H1 (cell line): ENCODE measurements at regions not wholly inside any gene's neighbourhood (a gene's known extent, or its start where the extent isn't known, plus 50 kb on each side); places are given as distances from the start of the nearest gene placed in this dataset.

ENCODE experiments used
- CTCF ChIA-PET: fragments of 300-600 bp; sonication (Branson Sonifier 250); formaldehyde crosslinking; loops from one replicate; lab custom pipeline; 2021; ENCODE audit not compliant: partially characterized antibody; lab: Charles Lee
- POLR2A ChIA-PET: fragments of 300-600 bp; sonication (Branson Sonifier 250); formaldehyde crosslinking; loops from one replicate; lab custom pipeline; 2021; ENCODE audit warnings: inconsistent platforms; ENCODE audit not compliant: partially characterized antibody; lab: Charles Lee
- DNase-seq, 2 experiments: peaks; one replicate each; pipeline versions ENCODE4 v3.0.0 to v3.0.0-alpha.2; 2010 to 2022; ENCODE audit warnings: low spot score in 2 of 2, low read depth in 1 of 2, mixed read lengths in 1 of 2
- FAIRE-seq: peaks from 2 replicates; lab custom pipeline; 2011; peaks lifted over from hg19 to GRCh38; lab: Jason Lieb, UNC
- H2AFZ ChIP-seq: 2 replicates; pipeline ENCODE4 v1.8.1; 2012; ENCODE audit warnings: low read length, inconsistent platforms
- H2AK5ac ChIP-seq: 2 replicates; pipeline ENCODE4 v1.6.1; 2013; ENCODE audit warnings: low read depth, low read length
- H2BK120ac ChIP-seq: replicated peaks from 2 replicates; pipeline ENCODE3; 2013; ENCODE audit warnings: low read depth, low read length, inconsistent platforms
- H2BK12ac ChIP-seq: 2 replicates; pipeline ENCODE4 v1.6.1; 2013; ENCODE audit warnings: low read depth, low read length
- H2BK15ac ChIP-seq: 2 replicates; pipeline ENCODE4 v1.6.1; 2013; ENCODE audit warnings: low read length
- H2BK20ac ChIP-seq: 2 replicates; pipeline ENCODE4 v1.6.1; 2013; ENCODE audit warnings: low read length
- H2BK5ac ChIP-seq: 2 replicates; pipeline ENCODE4 v1.6.1; 2013; ENCODE audit warnings: low read depth, low read length
- H3K14ac ChIP-seq: 2 replicates; pipeline ENCODE4 v1.6.1; 2013; ENCODE audit warnings: inconsistent platforms; ENCODE audit not compliant: insufficient read length
- H3K18ac ChIP-seq: 2 replicates; pipeline ENCODE4 v1.6.1; 2013; ENCODE audit warnings: low read length; ENCODE audit errors: extremely low read depth
- H3K23ac ChIP-seq: 2 replicates; pipeline ENCODE4 v1.6.1; 2013; ENCODE audit warnings: inconsistent platforms; ENCODE audit not compliant: insufficient read length
- H3K23me2 ChIP-seq: 2 replicates; pipeline ENCODE4 v1.6.1; 2013; ENCODE audit warnings: low read depth, low read length
- H3K27ac ChIP-seq: 2 replicates; pipeline ENCODE4 v1.6.1; 2011; ENCODE audit warnings: low read depth, low read length, inconsistent platforms
- H3K27me3 ChIP-seq, 4 experiments: replicated peaks in 1 of 4; 1 replicate in 1 of 4; 2 replicates in 3 of 4; pipeline versions ENCODE4 v1.6.1 to v1.8.1; 2011 to 2013; ENCODE audit warnings: low read length in 3 of 4, mild to moderate bottlenecking in 3 of 4, inconsistent platforms in 2 of 4, mixed read lengths in 2 of 4, moderate library complexity in 1 of 4; ENCODE audit not compliant: control insufficient read depth in 3 of 4, insufficient read depth in 3 of 4; ENCODE audit errors: extremely low read depth in 1 of 4
- H3K36me3 ChIP-seq, 4 experiments: 2 replicates each; pipeline versions ENCODE4 v1.6.1 to v1.8.1; 2011 to 2013; ENCODE audit warnings: mild to moderate bottlenecking in 4 of 4, low read length in 3 of 4, moderate library complexity in 2 of 4, control low read depth in 1 of 4, inconsistent platforms in 1 of 4; ENCODE audit not compliant: insufficient read depth in 4 of 4, control insufficient read depth in 2 of 4
- H3K4ac ChIP-seq: replicated peaks from 2 replicates; pipeline ENCODE3; 2013; ENCODE audit warnings: low read length, low read depth, mixed read lengths, inconsistent platforms; ENCODE audit not compliant: insufficient read length
- H3K4me1 ChIP-seq, 4 experiments: replicated peaks in 1 of 4; 1 replicate in 1 of 4; 2 replicates in 3 of 4; pipeline versions ENCODE4 v1.6.1 to v1.8.1; 2011 to 2013; ENCODE audit warnings: low read length in 3 of 4, inconsistent platforms in 2 of 4, mixed read lengths in 1 of 4; ENCODE audit not compliant: insufficient read depth in 4 of 4, control insufficient read depth in 3 of 4
- H3K4me2 ChIP-seq, 2 experiments: 2 replicates each; pipeline versions ENCODE4 v1.6.1 to v1.8.1; 2011 to 2013; ENCODE audit warnings: low read depth in 2 of 2, low read length in 2 of 2, control low read depth in 1 of 2, inconsistent platforms in 1 of 2, mild to moderate bottlenecking in 1 of 2; ENCODE audit not compliant: insufficient read depth in 1 of 2
- H3K4me3 ChIP-seq, 4 experiments: fragments of 200-600, 300-600 bp in 1 of 4; sonication (generic), shearing (Covaris generic), sonication (Bioruptor Twin) in 1 of 4; 2 replicates each; pipeline versions ENCODE4 v1.5.1 to v1.8.1; 2011 to 2016; ENCODE audit warnings: low read length in 4 of 4, low read depth in 3 of 4, control low read depth in 2 of 4, inconsistent platforms in 2 of 4, mild to moderate bottlenecking in 2 of 4, mixed read lengths in 1 of 4, moderate library complexity in 1 of 4; ENCODE audit not compliant: insufficient read depth in 2 of 4; ENCODE audit errors: extremely low read depth in 1 of 4
- H3K56ac ChIP-seq: replicated peaks from 2 replicates; pipeline ENCODE3; 2013; ENCODE audit warnings: low read depth, mild to moderate bottlenecking, mixed read lengths, low read length, inconsistent platforms; ENCODE audit not compliant: insufficient read length
- H3K79me1 ChIP-seq: 2 replicates; pipeline ENCODE4 v1.6.1; 2013; ENCODE audit warnings: low read depth, low read length, control low read depth
- H3K79me2 ChIP-seq, 2 experiments: 2 replicates each; pipeline versions ENCODE4 v1.6.1 to v1.8.1; 2012 to 2013; ENCODE audit warnings: low read length in 2 of 2, mild to moderate bottlenecking in 2 of 2, inconsistent platforms in 1 of 2; ENCODE audit not compliant: insufficient read depth in 2 of 2, control insufficient read depth in 1 of 2
- H3K9ac ChIP-seq, 4 experiments: replicated peaks in 1 of 4; 1 replicate in 1 of 4; 2 replicates in 3 of 4; pipeline versions ENCODE4 v1.6.1 to v1.8.1; 2011 to 2013; ENCODE audit warnings: low read depth in 3 of 4, low read length in 3 of 4, control low read depth in 2 of 4, mild to moderate bottlenecking in 2 of 4, moderate library complexity in 2 of 4, inconsistent platforms in 1 of 4; ENCODE audit errors: extremely low read depth in 1 of 4
- H3K9me3 ChIP-seq, 2 experiments: 2 replicates each; pipeline versions ENCODE4 v1.6.1 to v1.8.1; 2012 to 2013; ENCODE audit warnings: mild to moderate bottlenecking in 2 of 2, moderate library complexity in 2 of 2, control low read depth in 1 of 2, inconsistent platforms in 1 of 2, low read depth in 1 of 2, low read length in 1 of 2, mixed read lengths in 1 of 2; ENCODE audit not compliant: insufficient read depth in 2 of 2
- H4K20me1 ChIP-seq, 2 experiments: replicated peaks in 1 of 2; 2 replicates each; pipeline versions ENCODE3 to v1.8.1; 2011 to 2013; ENCODE audit warnings: inconsistent platforms in 2 of 2, low read length in 2 of 2, mild to moderate bottlenecking in 1 of 2; ENCODE audit not compliant: insufficient read depth in 2 of 2, control insufficient read depth in 1 of 2
- H4K5ac ChIP-seq: 2 replicates; pipeline ENCODE4 v1.6.1; 2013; ENCODE audit warnings: low read length, low read depth, mixed read lengths, inconsistent platforms; ENCODE audit not compliant: insufficient read length
- H4K8ac ChIP-seq: 2 replicates; pipeline ENCODE4 v1.8.0; 2013; ENCODE audit warnings: mild to moderate bottlenecking, moderate library complexity, low read length, inconsistent platforms; ENCODE audit not compliant: insufficient read depth; ENCODE audit errors: extremely low read depth
- H4K91ac ChIP-seq: replicated peaks from 2 replicates; pipeline ENCODE3; 2013; ENCODE audit warnings: low read length, mixed read lengths, inconsistent platforms; ENCODE audit not compliant: insufficient read length
- ATF2 ChIP-seq: IDR thresholded peaks from 2 replicates; pipeline ENCODE4 v1.6.1; 2012; ENCODE audit warnings: low read length, inconsistent platforms
- CHD2 ChIP-seq: IDR thresholded peaks from 2 replicates; pipeline ENCODE4 v1.6.1; 2012; ENCODE audit warnings: low read length, improper control_type of control experiment
- EGR1 ChIP-seq: IDR thresholded peaks from 2 replicates; pipeline ENCODE4 v1.6.1; 2011; ENCODE audit warnings: low read depth, low read length, borderline replicate concordance
- MAX ChIP-seq: IDR thresholded peaks from 2 replicates; pipeline ENCODE4 v1.6.1; 2012; ENCODE audit warnings: inconsistent platforms
- RFX5 ChIP-seq: IDR thresholded peaks from 2 replicates; pipeline ENCODE4 v1.6.1; 2011; ENCODE audit warnings: low read depth, low read length, improper control_type of control experiment, borderline replicate concordance
- RNF2 ChIP-seq: fragments of 200-900, 300-1000 bp; sonication (generic); IDR thresholded peaks from 2 replicates; pipeline ENCODE4 v1.7.1; 2016; ENCODE audit warnings: borderline replicate concordance, low read depth, mild to moderate bottlenecking, antibody characterized with exemption, low read length; ENCODE audit not compliant: poor library complexity, severe bottlenecking; ENCODE audit errors: missing control alignments
- RXRA ChIP-seq: IDR thresholded peaks from 2 replicates; pipeline ENCODE4 v1.6.1; 2011; ENCODE audit warnings: low read depth, mild to moderate bottlenecking, low read length, moderate library complexity; ENCODE audit not compliant: insufficient read depth
- TCF12 ChIP-seq: IDR thresholded peaks from 2 replicates; pipeline ENCODE4 v1.6.1; 2011; ENCODE audit warnings: low read depth, mild to moderate bottlenecking, low read length
- WGBS, 2 experiments: shearing (Covaris generic) in 1 of 2; methylation state at CpG; one replicate each; pipeline versions ENCODE4 v1.1.6 to v1.1.7; 2013 to 2015; ENCODE audit warnings: low lambda C conversion rate in 2 of 2, mixed read lengths in 2 of 2, inconsistent platforms in 1 of 2, low coverage in 1 of 2, missing lambda C conversion rate in 1 of 2; ENCODE audit not compliant: insufficient replicate concordance in 2 of 2, insufficient coverage in 1 of 2, insufficient read length in 1 of 2; ENCODE audit errors: extremely low coverage in 1 of 2, missing lambda C conversion rate in 1 of 2; 5-methylcytosine and 5-hydroxymethylcytosine counted together
- TF ChIP-seq, protein P1 (sequence below): IDR thresholded peaks from 2 replicates; pipeline ENCODE4 v1.6.1; 2011; ENCODE audit warnings: low read length, improper control_type of control experiment

DNA sequence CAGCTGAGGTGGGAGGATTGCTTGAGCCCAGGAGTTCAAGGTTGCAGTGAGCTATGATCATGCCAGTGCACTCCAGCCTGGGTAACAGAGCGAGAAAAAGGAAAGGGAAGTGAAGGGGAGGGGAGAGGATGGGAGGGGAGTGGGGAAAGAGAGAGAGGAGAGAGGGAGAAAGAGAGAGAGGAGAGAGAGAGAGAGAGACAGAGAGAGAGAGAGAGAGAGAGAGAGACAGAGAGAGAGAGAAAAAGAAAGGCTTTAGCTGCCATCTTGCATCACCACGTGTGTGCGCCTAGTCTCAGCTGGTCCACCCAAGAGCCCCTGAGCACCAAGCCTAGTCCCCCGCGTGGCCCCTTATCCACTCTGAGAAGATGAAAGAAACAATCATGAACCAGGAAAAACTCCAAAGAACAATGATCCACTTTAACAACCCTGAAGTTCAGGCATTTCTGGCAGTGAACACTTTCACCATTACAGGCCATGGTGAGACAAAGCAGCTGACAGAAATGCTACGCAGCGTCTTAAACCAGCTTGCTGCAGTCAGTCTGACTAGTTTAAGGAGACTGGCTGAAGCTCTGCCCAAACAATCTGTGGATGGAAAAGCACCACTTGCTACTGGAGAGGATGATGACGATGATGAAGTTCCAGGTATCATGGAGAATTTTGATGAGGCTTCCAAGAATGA is 115.5 kb upstream of the CDC42BPA start:
- no peak overlapping the region for H2BK20ac ChIP-seq
- H2BK120ac ChIP-seq, result no peak overlapping the region
- H3K23me2 ChIP-seq, result no peaks in the 10 kb centered on the region
- no peak overlapping the region for H4K5ac ChIP-seq
- 0 out of 4 replicates have a peak, but pooled peaks cover 0 to 2% of the 10 kb centered on the region in 2 experiments for H3K9me3 ChIP-seq
- no peak overlapping the region for H3K9ac ChIP-seq
- peaks cover 0 to 5% (median 2%) of the 10 kb centered on the region in 4 experiments; a peak in 3 of 7 replicates for H3K4me1 ChIP-seq
- H2AFZ ChIP-seq, result 0 out of 2 replicates have a peak overlapping the region, but pooled peaks have one; percentile 43
- no peak overlapping the region for H3K4me2 ChIP-seq
- H3K4me3 ChIP-seq, result no peak overlapping the region
- H3K36me3 ChIP-seq, result no peaks in the 10 kb centered on the region
- no peak overlapping the region for H3K27ac ChIP-seq
- FAIRE-seq (no peak), DNase-seq (no peak)
- CTCF ChIA-PET, result interaction anchor here (0.6 to 2.0 kb wide), 8 partner anchors 11 to 951 kb away, joined by 3 to 9 read pairs (median 4); no protein-coding TSS in a partner anchor
- H3K23ac ChIP-seq, result no peak overlapping the region
- no peak overlapping the region for H4K91ac ChIP-seq
- 95% methylated on average over 8 of the region's 8 CpGs; no CpG with 5 or more reads in 1 of the 2 experiments for WGBS, 2 experiments
- no peak overlapping the region for H2BK5ac ChIP-seq
- no peak overlapping the region for H2BK12ac ChIP-seq
- H2AK5ac ChIP-seq, result no peak overlapping the region
- no peak overlapping the region for H3K4ac ChIP-seq
- no peak overlapping the region for H3K18ac ChIP-seq
- no peaks in the 10 kb centered on the region for H4K20me1 ChIP-seq
- no peak overlapping the region for H3K56ac ChIP-seq
- no peak overlapping the region for H2BK15ac ChIP-seq
- H3K79me2 ChIP-seq, result no peaks in the 10 kb centered on the region
- no peak overlapping the region for H3K14ac ChIP-seq
- no peaks in the 10 kb centered on the region for H3K79me1 ChIP-seq
- H3K27me3 ChIP-seq, result no peaks in the 10 kb centered on the region
- POLR2A ChIA-PET, result interaction anchor here (1.2 kb wide), 1 partner anchor 115 kb away, joined by 3 read pairs; no protein-coding TSS in a partner anchor
- H4K8ac ChIP-seq, result no peak overlapping the region
- TF ChIP-seq CHD2, result no peak
- no peak for TF ChIP-seq RNF2
- TF ChIP-seq MAX, result no peak
- TF ChIP-seq, protein P1, sequence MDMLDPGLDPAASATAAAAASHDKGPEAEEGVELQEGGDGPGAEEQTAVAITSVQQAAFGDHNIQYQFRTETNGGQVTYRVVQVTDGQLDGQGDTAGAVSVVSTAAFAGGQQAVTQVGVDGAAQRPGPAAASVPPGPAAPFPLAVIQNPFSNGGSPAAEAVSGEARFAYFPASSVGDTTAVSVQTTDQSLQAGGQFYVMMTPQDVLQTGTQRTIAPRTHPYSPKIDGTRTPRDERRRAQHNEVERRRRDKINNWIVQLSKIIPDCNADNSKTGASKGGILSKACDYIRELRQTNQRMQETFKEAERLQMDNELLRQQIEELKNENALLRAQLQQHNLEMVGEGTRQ, result no peak
- TF ChIP-seq TCF12, result no peak
- no peak for TF ChIP-seq EGR1
- TF ChIP-seq ATF2, result no peak
- no peak for TF ChIP-seq RFX5
- TF ChIP-seq RXRA, result no peak
